K562 (cell line): ENCODE measurements at regions not wholly inside any gene's neighbourhood (a gene's known extent, or its start where the extent isn't known, plus 50 kb on each side); places are given as distances from the start of the nearest gene placed in this dataset.

Experiments
- ATAC-seq: fragments of 200-7000 bp; cut with Tn5 transposase; 3 replicates; pipeline ENCODE4 v1.9.1; 2020; ENCODE audit warnings: moderate library complexity
- BruUV-seq: library from RNA; stranded (reverse); fragments of 400-500 nt; replicated peaks from 2 replicates; lab custom pipeline; 2021; lab: Mats Ljungman, UMichigan
- CTCF ChIA-PET: fragments of 300-600 bp; formaldehyde crosslinking; extraction: SDS; loops from one replicate; lab custom pipeline; 2021; ENCODE audit warnings: low intra/inter-chr PET ratio; lab: Yijun Ruan, JAX
- POLR2A ChIA-PET: fragments of 300-600, 350-650 bp; sonication (Branson Sonifier 250); formaldehyde crosslinking; extraction: SDS; loops from one replicate; lab custom pipeline; 2021; ENCODE audit warnings: antibody characterized with exemption, inconsistent platforms; lab: Yijun Ruan, JAX
- DNase-seq, 4 experiments: peaks; one replicate each; pipeline versions ENCODE4 v3.0.0 to v3.0.0-alpha.2; 2011 to 2018; ENCODE audit warnings: low spot score in 3 of 4, mixed read lengths in 3 of 4; ENCODE audit errors: extremely low read depth in 1 of 4
- FAIRE-seq: peaks from 2 replicates; lab custom pipeline; 2011; peaks lifted over from hg19 to GRCh38; lab: Jason Lieb, UNC
- H2AFZ ChIP-seq: 2 replicates; pipeline ENCODE4 v1.6.0; 2011; ENCODE audit warnings: low read depth, low read length, control low read depth, inconsistent platforms
- H3K27ac ChIP-seq: fragments of 200-600 bp; 3 replicates; pipeline ENCODE4 v1.8.0; 2011; ENCODE audit warnings: low read depth, mild to moderate bottlenecking, control low read depth, inconsistent platforms, low read length, moderate library complexity, mixed read lengths; ENCODE audit errors: extremely low read depth
- H3K27me3 ChIP-seq, 2 experiments: fragments of 300-600 bp in 1 of 2; 2 replicates in 1 of 2; 3 replicates in 1 of 2; pipeline versions ENCODE4 v1.6.0 to v1.8.0; 2011; ENCODE audit warnings: inconsistent platforms in 2 of 2, low read length in 2 of 2, mild to moderate bottlenecking in 1 of 2, mixed read lengths in 1 of 2, moderate library complexity in 1 of 2; ENCODE audit not compliant: control insufficient read depth in 2 of 2, insufficient read depth in 2 of 2
- H3K36me3 ChIP-seq: fragments of 300-600 bp; 3 replicates; pipeline ENCODE4 v1.8.0; 2011; ENCODE audit warnings: mild to moderate bottlenecking, low read length, inconsistent platforms; ENCODE audit not compliant: control insufficient read depth, insufficient read depth
- H3K4me1 ChIP-seq, 2 experiments: fragments of 200-600 bp in 1 of 2; replicated peaks in 1 of 2; 2 replicates in 1 of 2; 3 replicates in 1 of 2; pipeline versions ENCODE4 v1.5.1 to v1.8.0; 2011; ENCODE audit warnings: inconsistent platforms in 2 of 2, low read length in 2 of 2, mild to moderate bottlenecking in 1 of 2, mixed read lengths in 1 of 2, moderate library complexity in 1 of 2; ENCODE audit not compliant: control insufficient read depth in 2 of 2, insufficient read depth in 2 of 2
- H3K4me2 ChIP-seq: 2 replicates; pipeline ENCODE4 v1.6.1; 2011; ENCODE audit warnings: low read length, control low read depth, inconsistent platforms, mixed read lengths; ENCODE audit not compliant: insufficient read depth
- H3K4me3 ChIP-seq: fragments of 200-600 bp; sonication (generic), shearing (Covaris generic); 2 replicates; pipeline ENCODE4 v1.5.1; 2016; ENCODE audit warnings: control low read depth, inconsistent platforms
- H3K79me2 ChIP-seq: fragments of 200-600 bp; 3 replicates; pipeline ENCODE4 v1.8.0; 2011; ENCODE audit warnings: low read length, inconsistent platforms; ENCODE audit not compliant: control insufficient read depth, insufficient read depth
- H3K9ac ChIP-seq, 2 experiments: 2 replicates each; pipeline versions ENCODE4 v1.6.0 to v1.6.1; 2011; ENCODE audit warnings: low read depth in 2 of 2, low read length in 2 of 2, control low read depth in 1 of 2, inconsistent platforms in 1 of 2, mild to moderate bottlenecking in 1 of 2, mixed read lengths in 1 of 2; ENCODE audit not compliant: insufficient read depth in 1 of 2
- H3K9me1 ChIP-seq: one replicate; pipeline ENCODE4 v1.6.0; 2011; ENCODE audit warnings: inconsistent platforms, mild to moderate bottlenecking, low read length, moderate library complexity; ENCODE audit not compliant: control insufficient read depth, insufficient read depth
- H3K9me3 ChIP-seq: replicated peaks from 2 replicates; pipeline ENCODE4 v1.5.1; 2011; ENCODE audit warnings: low read depth, low read length, inconsistent platforms; ENCODE audit not compliant: control insufficient read depth, insufficient read depth
- H4K20me1 ChIP-seq: replicated peaks from 2 replicates; pipeline ENCODE4 v1.6.1; 2011; ENCODE audit warnings: low read length, inconsistent platforms, mixed read lengths; ENCODE audit not compliant: control insufficient read depth, insufficient read depth
- HNRNPUL1 ChIP-seq: fragments of 200-400 bp; formaldehyde crosslinking; IDR thresholded peaks from 2 replicates; pipeline ENCODE4 v1.6.1; 2017; ENCODE audit warnings: low read length
- POLR2G ChIP-seq: fragments of 200-400 bp; formaldehyde crosslinking; IDR thresholded peaks from 2 replicates; pipeline ENCODE4 v1.6.1; 2017; ENCODE audit warnings: low read depth, mild to moderate bottlenecking, antibody characterized with exemption, low read length, moderate library complexity
- RNF219 ChIP-seq: fragments of 250-450 bp; sonication (Bioruptor Pico); IDR thresholded peaks from 2 replicates; pipeline ENCODE4 v1.5.0; 2022; ENCODE audit warnings: mild to moderate bottlenecking
- ZNF212 ChIP-seq: fragments of 450-650 bp; formaldehyde crosslinking; IDR thresholded peaks from 2 replicates; pipeline ENCODE4 v1.4.0; 2020; ENCODE audit warnings: mild to moderate bottlenecking
- WGBS: fragments of 100-300 bp; shearing (Covaris generic); methylation state at CpG from one replicate; pipeline ENCODE4 v1.1.6; 2016; ENCODE audit warnings: low coverage, mixed read lengths; ENCODE audit not compliant: insufficient coverage; ENCODE audit errors: missing lambda C conversion rate; 5-methylcytosine and 5-hydroxymethylcytosine counted together
- in situ Hi-C: fragments of 300-500 bp; cut with MboI; formaldehyde crosslinking; loops from 4 replicates; pipeline ENCODE4 v1.15.0; 2018; ENCODE audit warnings: inconsistent platforms, mixed read lengths
- intact Hi-C: fragments of 100-400 bp; cut with micrococcal nuclease; formaldehyde crosslinking; loops from 2 replicates; pipeline ENCODE4 v1.14.2; 2022

GRCh38 chr10:3324612-3325038 is 152.0 kb upstream of the PITRM1 start:
- no peak for FAIRE-seq
- intact Hi-C loops (no loop called here), in situ Hi-C loops (no loop called here)
- no TSS peak for BruUV-seq
- Histone ChIP-seq H3K36me3 (no peaks in the 10 kb centered on the region), H3K4me2 (no peak overlapping the region), H3K27ac (no peak overlapping the region), H2AFZ (no peak overlapping the region), H3K27me3 (no peaks in the 10 kb centered on the region), H3K9ac (no peak overlapping the region), H3K4me3 (no peak overlapping the region), H4K20me1 (peaks cover 17% of the 10 kb centered on the region; the same call in 1 of the 2 replicates), H3K79me2 (no peaks in the 10 kb centered on the region), H3K9me3 (no peaks in the 10 kb centered on the region), H3K4me1 (peaks cover 0 to 8% of the 10 kb centered on the region in 2 experiments; a peak in 3 of 5 replicates), H3K9me1 (no peaks in the 10 kb centered on the region)
- no peak for ATAC-seq
- ChIA-PET POLR2A (interaction anchor here (0.7 kb wide), 1 partner anchor 25 kb away, joined by 4 read pairs; no protein-coding TSS in a partner anchor), CTCF (no interaction called here)
- WGBS, result 30% methylated on average over 8 of the region's 8 CpGs
- DNase-seq, result no peak
- no peak for TF ChIP-seq HNRNPUL1
- TF ChIP-seq ZNF212, result no peak
- TF ChIP-seq RNF219 (CRISPR knock-in tag), result no peak
- TF ChIP-seq POLR2G, result no peak
